WTC11 (cell line): ENCODE measurements at regions not wholly inside any gene's neighbourhood (a gene's known extent, or its start where the extent isn't known, plus 50 kb on each side); places are given as distances from the start of the nearest gene placed in this dataset.

ENCODE experiments used
- ATAC-seq: fragments of 200-7000 bp; cut with Tn5 transposase; 2 replicates; pipeline ENCODE4 v1.10.0; 2021; ENCODE audit warnings: mild to moderate bottlenecking, moderate library complexity
- CTCF ChIA-PET: fragments of 300-600 bp; sonication (Branson Sonifier 250); formaldehyde crosslinking; loops from one replicate; lab custom pipeline; 2021; ENCODE audit warnings: antibody characterized with exemption; lab: Charles Lee
- POLR2A ChIA-PET: fragments of 350-600 bp; sonication (Branson Sonifier 250); formaldehyde crosslinking; loops from one replicate; lab custom pipeline; 2021; ENCODE audit warnings: antibody characterized with exemption; lab: Charles Lee
- DNase-seq: peaks from one replicate; pipeline ENCODE4 v3.0.0; 2021; ENCODE audit warnings: low spot score
- H3K27ac Mint-ChIP-seq: 2 replicates; pipeline ENCODE4 v1.8.0; 2021; ENCODE audit warnings: mixed read lengths
- H3K27me3 Mint-ChIP-seq: 2 replicates; pipeline ENCODE4 v1.8.0; 2021; ENCODE audit warnings: low read depth, mild to moderate bottlenecking, moderate library complexity, mixed read lengths
- H3K36me3 Mint-ChIP-seq: 2 replicates; pipeline ENCODE4 v1.8.0; 2021; ENCODE audit warnings: mixed read lengths
- H3K4me1 Mint-ChIP-seq: 2 replicates; pipeline ENCODE4 v1.8.0; 2022; ENCODE audit warnings: mixed read lengths
- H3K4me3 Mint-ChIP-seq: 2 replicates; pipeline ENCODE4 v1.8.0; 2021; ENCODE audit warnings: mild to moderate bottlenecking, moderate library complexity, mixed read lengths
- H3K9me3 Mint-ChIP-seq: 2 replicates; pipeline ENCODE4 v1.8.0; 2021; ENCODE audit warnings: mixed read lengths
- AR ChIP-seq: fragments of 250-450 bp; sonication (Bioruptor Pico); IDR thresholded peaks from 2 replicates; pipeline ENCODE4 v1.9.0; 2021; ENCODE audit warnings: mild to moderate bottlenecking
- ATF6 ChIP-seq: sonication (generic); formaldehyde crosslinking; IDR thresholded peaks from 2 replicates; pipeline ENCODE4 v1.8.1; 2023; ENCODE audit warnings: mild to moderate bottlenecking, missing genetic modification reagents
- ETV6 ChIP-seq: sonication (generic); formaldehyde crosslinking; IDR thresholded peaks from 2 replicates; pipeline ENCODE4 v1.8.1; 2022; ENCODE audit warnings: mild to moderate bottlenecking, missing genetic modification reagents
- FOXJ3 ChIP-seq: sonication (generic); formaldehyde crosslinking; IDR thresholded peaks from 2 replicates; pipeline ENCODE4 v1.9.0; 2021; ENCODE audit warnings: missing genetic modification reagents, mild to moderate bottlenecking, borderline replicate concordance
- FOXK1 ChIP-seq: sonication (generic); formaldehyde crosslinking; IDR thresholded peaks from 2 replicates; pipeline ENCODE4 v1.8.0; 2022; ENCODE audit warnings: mild to moderate bottlenecking, moderate library complexity, missing genetic modification reagents
- FOXP1 ChIP-seq: sonication (generic); formaldehyde crosslinking; IDR thresholded peaks from 2 replicates; pipeline ENCODE4 v1.8.0; 2022; ENCODE audit warnings: missing genetic modification reagents, mild to moderate bottlenecking, moderate library complexity, borderline replicate concordance
- IRF2 ChIP-seq: sonication (generic); formaldehyde crosslinking; IDR thresholded peaks from 2 replicates; pipeline ENCODE4 v1.8.0; 2022; ENCODE audit warnings: low read depth, missing genetic modification reagents, borderline replicate concordance
- MYBL2 ChIP-seq: sonication (generic); formaldehyde crosslinking; IDR thresholded peaks from 2 replicates; pipeline ENCODE4 v1.8.1; 2023; ENCODE audit warnings: mild to moderate bottlenecking, moderate library complexity, missing genetic modification reagents
- NFE2L1 ChIP-seq: sonication (generic); formaldehyde crosslinking; IDR thresholded peaks from 2 replicates; pipeline ENCODE4 v1.8.1; 2023; ENCODE audit warnings: missing genetic modification reagents
- NFYB ChIP-seq: sonication (generic); formaldehyde crosslinking; conservative IDR thresholded peaks from 2 replicates; pipeline ENCODE4 v1.8.0; 2022; ENCODE audit warnings: low read depth, missing genetic modification reagents
- PRRX2 ChIP-seq: fragments of 250-450 bp; sonication (Bioruptor Pico); IDR thresholded peaks from 2 replicates; pipeline ENCODE4 v1.8.0; 2021; ENCODE audit warnings: mild to moderate bottlenecking
- RORB ChIP-seq: fragments of 250-450 bp; sonication (Bioruptor Pico); IDR thresholded peaks from 2 replicates; pipeline ENCODE4 v1.9.0; 2021; ENCODE audit warnings: mild to moderate bottlenecking
- SMAD3 ChIP-seq: sonication (generic); formaldehyde crosslinking; IDR thresholded peaks from 2 replicates; pipeline ENCODE4 v1.8.0; 2022; ENCODE audit warnings: missing genetic modification reagents, mild to moderate bottlenecking, borderline replicate concordance
- SP1 ChIP-seq: sonication (generic); formaldehyde crosslinking; conservative IDR thresholded peaks from 2 replicates; pipeline ENCODE4 v1.8.1; 2022; ENCODE audit warnings: missing genetic modification reagents
- TCF7 ChIP-seq: sonication (generic); formaldehyde crosslinking; IDR thresholded peaks from 2 replicates; pipeline ENCODE4 v1.8.0; 2022; ENCODE audit warnings: mild to moderate bottlenecking, low read depth, missing genetic modification reagents, moderate library complexity
- TEAD1 ChIP-seq: sonication (generic); formaldehyde crosslinking; IDR thresholded peaks from 2 replicates; pipeline ENCODE4 v1.8.0; 2022; ENCODE audit warnings: mild to moderate bottlenecking, missing genetic modification reagents
- TEAD4 ChIP-seq: sonication (generic); formaldehyde crosslinking; IDR thresholded peaks from 2 replicates; pipeline ENCODE4 v1.8.0; 2022; ENCODE audit warnings: mild to moderate bottlenecking, missing genetic modification reagents
- TP53 ChIP-seq: sonication (generic); formaldehyde crosslinking; IDR thresholded peaks from 2 replicates; pipeline ENCODE4 v1.8.1; 2023; ENCODE audit warnings: mild to moderate bottlenecking, missing genetic modification reagents
- ZNF219 ChIP-seq: sonication (generic); formaldehyde crosslinking; IDR thresholded peaks from 2 replicates; pipeline ENCODE4 v1.8.0; 2023; ENCODE audit warnings: missing genetic modification reagents, mild to moderate bottlenecking, borderline replicate concordance
- ZNF232 ChIP-seq: sonication (generic); formaldehyde crosslinking; IDR thresholded peaks from 2 replicates; pipeline ENCODE4 v1.8.0; 2022; ENCODE audit warnings: mild to moderate bottlenecking, missing genetic modification reagents
- ZNF416 ChIP-seq: fragments of 250-450 bp; sonication (Bioruptor Pico); IDR thresholded peaks from 2 replicates; pipeline ENCODE4 v1.9.0; 2021; ENCODE audit warnings: mild to moderate bottlenecking, inconsistent platforms
- ZNF512 ChIP-seq: sonication (generic); formaldehyde crosslinking; IDR thresholded peaks from 2 replicates; pipeline ENCODE4 v1.8.1; 2022; ENCODE audit warnings: missing genetic modification reagents, borderline replicate concordance
- ZNF671 ChIP-seq: fragments of 250-450 bp; sonication (Bioruptor Pico); IDR thresholded peaks from 2 replicates; pipeline ENCODE4 v1.8.0; 2021; ENCODE audit warnings: mild to moderate bottlenecking
- TF ChIP-seq, protein P1 (sequence below): fragments of 250-450 bp; sonication (Bioruptor Pico); IDR thresholded peaks from 2 replicates; pipeline ENCODE4 v1.9.0; 2021; ENCODE audit warnings: mild to moderate bottlenecking, borderline replicate concordance
- TF ChIP-seq, protein P2 (sequence below): sonication (generic); formaldehyde crosslinking; conservative IDR thresholded peaks from 2 replicates; pipeline ENCODE4 v1.8.1; 2022; ENCODE audit warnings: mild to moderate bottlenecking, missing genetic modification reagents

GRCh38 chr4:71862315-71862714, 78.4 kb upstream of the GC start (continued):
- TF ChIP-seq TEAD4 (CRISPR knock-in tag): no peak

- no peak overlapping the region for H3K27ac Mint-ChIP-seq
- TF ChIP-seq FOXP1 (no peak), MYBL2 (CRISPR knock-in tag) (no peak), TEAD4 (CRISPR knock-in tag) (no peak), NFYB (no peak), TEAD1 (no peak), ZNF416 (CRISPR knock-in tag) (no peak), FOXJ3 (CRISPR knock-in tag) (no peak), FOXK1 (CRISPR knock-in tag) (no peak), SP1 (CRISPR knock-in tag) (no peak), IRF2 (CRISPR knock-in tag) (no peak), SMAD3 (CRISPR knock-in tag) (no peak), ETV6 (no peak)
- no peak for DNase-seq
- ATAC-seq: no peak
- CTCF ChIA-PET: no interaction called here
- POLR2A ChIA-PET: no interaction called here
- peaks cover 72% of the 10 kb centered on the region for H3K9me3 Mint-ChIP-seq
- H3K4me3 Mint-ChIP-seq: no peak overlapping the region
- H3K36me3 Mint-ChIP-seq: peaks cover 74% of the 10 kb centered on the region
- H3K4me1 Mint-ChIP-seq: peaks cover 1% of the 10 kb centered on the region
- peaks cover 5% of the 10 kb centered on the region; the same call in 1 of the 2 replicates for H3K27me3 Mint-ChIP-seq
Observed at GRCh38 chr4:71863457-71863856, 79.6 kb upstream of the GC start.

GRCh38 chr4:71864380-71864779, 80.5 kb upstream of the GC start:
- CTCF ChIA-PET: no interaction called here
- no peak for ATAC-seq
- peaks cover 71% of the 10 kb centered on the region for H3K9me3 Mint-ChIP-seq
- TF ChIP-seq ATF6 (no peak), ZNF671 (CRISPR knock-in tag) (no peak), TP53 (CRISPR knock-in tag) (no peak), ZNF232 (no peak), ZNF219 (CRISPR knock-in tag) (no peak), ZNF512 (CRISPR knock-in tag) (no peak), MYBL2 (CRISPR knock-in tag) (no peak), RORB (CRISPR knock-in tag) (no peak), PRRX2 (no peak), NFE2L1 (CRISPR knock-in tag) (no peak), AR (CRISPR knock-in tag) (no peak), TCF7 (no peak)
- TF ChIP-seq, protein P1, sequence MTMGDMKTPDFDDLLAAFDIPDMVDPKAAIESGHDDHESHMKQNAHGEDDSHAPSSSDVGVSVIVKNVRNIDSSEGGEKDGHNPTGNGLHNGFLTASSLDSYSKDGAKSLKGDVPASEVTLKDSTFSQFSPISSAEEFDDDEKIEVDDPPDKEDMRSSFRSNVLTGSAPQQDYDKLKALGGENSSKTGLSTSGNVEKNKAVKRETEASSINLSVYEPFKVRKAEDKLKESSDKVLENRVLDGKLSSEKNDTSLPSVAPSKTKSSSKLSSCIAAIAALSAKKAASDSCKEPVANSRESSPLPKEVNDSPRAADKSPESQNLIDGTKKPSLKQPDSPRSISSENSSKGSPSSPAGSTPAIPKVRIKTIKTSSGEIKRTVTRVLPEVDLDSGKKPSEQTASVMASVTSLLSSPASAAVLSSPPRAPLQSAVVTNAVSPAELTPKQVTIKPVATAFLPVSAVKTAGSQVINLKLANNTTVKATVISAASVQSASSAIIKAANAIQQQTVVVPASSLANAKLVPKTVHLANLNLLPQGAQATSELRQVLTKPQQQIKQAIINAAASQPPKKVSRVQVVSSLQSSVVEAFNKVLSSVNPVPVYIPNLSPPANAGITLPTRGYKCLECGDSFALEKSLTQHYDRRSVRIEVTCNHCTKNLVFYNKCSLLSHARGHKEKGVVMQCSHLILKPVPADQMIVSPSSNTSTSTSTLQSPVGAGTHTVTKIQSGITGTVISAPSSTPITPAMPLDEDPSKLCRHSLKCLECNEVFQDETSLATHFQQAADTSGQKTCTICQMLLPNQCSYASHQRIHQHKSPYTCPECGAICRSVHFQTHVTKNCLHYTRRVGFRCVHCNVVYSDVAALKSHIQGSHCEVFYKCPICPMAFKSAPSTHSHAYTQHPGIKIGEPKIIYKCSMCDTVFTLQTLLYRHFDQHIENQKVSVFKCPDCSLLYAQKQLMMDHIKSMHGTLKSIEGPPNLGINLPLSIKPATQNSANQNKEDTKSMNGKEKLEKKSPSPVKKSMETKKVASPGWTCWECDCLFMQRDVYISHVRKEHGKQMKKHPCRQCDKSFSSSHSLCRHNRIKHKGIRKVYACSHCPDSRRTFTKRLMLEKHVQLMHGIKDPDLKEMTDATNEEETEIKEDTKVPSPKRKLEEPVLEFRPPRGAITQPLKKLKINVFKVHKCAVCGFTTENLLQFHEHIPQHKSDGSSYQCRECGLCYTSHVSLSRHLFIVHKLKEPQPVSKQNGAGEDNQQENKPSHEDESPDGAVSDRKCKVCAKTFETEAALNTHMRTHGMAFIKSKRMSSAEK (CRISPR knock-in tag): no peak
- TF ChIP-seq, protein P2, sequence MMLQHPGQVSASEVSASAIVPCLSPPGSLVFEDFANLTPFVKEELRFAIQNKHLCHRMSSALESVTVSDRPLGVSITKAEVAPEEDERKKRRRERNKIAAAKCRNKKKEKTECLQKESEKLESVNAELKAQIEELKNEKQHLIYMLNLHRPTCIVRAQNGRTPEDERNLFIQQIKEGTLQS: no peak

More at GRCh38 chr4:71864380-71864779, 80.5 kb upstream of the GC start:
- POLR2A ChIA-PET: no interaction called here
- no peak for DNase-seq
- no peak overlapping the region for H3K27ac Mint-ChIP-seq
- H3K36me3 Mint-ChIP-seq: peaks cover 67% of the 10 kb centered on the region
- peaks cover 5% of the 10 kb centered on the region; the same call in 1 of the 2 replicates for H3K27me3 Mint-ChIP-seq
- H3K4me3 Mint-ChIP-seq: no peak overlapping the region
- H3K4me1 Mint-ChIP-seq: no peaks in the 10 kb centered on the region
